ENCODE measurements at regions not wholly inside any gene's neighbourhood (a gene's known extent, or its start where the extent isn't known, plus 50 kb on each side); places are given as distances from the start of the nearest gene placed in this dataset.

GRCh38 chr6:159116343-159116742, 52.9 kb upstream of the FNDC1 start (continued):
- no peak for TF ChIP-seq E2F6 (IDR thresholded peaks at IDR 0.05; ENCODE audit: borderline replicate concordance in 1 of 2, extremely low read depth in 1 of 2, insufficient read depth in 1 of 2, insufficient read length in 1 of 2, low read depth in 1 of 2, low read length in 1 of 2, poor library complexity in 1 of 2, severe bottlenecking in 1 of 2)
- TF ChIP-seq HDAC3 (IDR thresholded peaks at IDR 0.05; ENCODE audit: borderline replicate concordance, partially characterized antibody) = no peak
- TF ChIP-seq PPARD (CRISPR knock-in tag; IDR thresholded peaks at IDR 0.05) = no peak
- no peak for TF ChIP-seq EWSR1 (IDR thresholded peaks at IDR 0.05; ENCODE audit: borderline replicate concordance, low read depth, partially characterized antibody)
- no peak for TF ChIP-seq ZBTB9 (CRISPR knock-in tag; IDR thresholded peaks at IDR 0.05)
- no peak for TF ChIP-seq MCM2 (IDR thresholded peaks at IDR 0.05; ENCODE audit: low read depth)
- TF ChIP-seq TCF7L2 (IDR thresholded peaks at IDR 0.05; ENCODE audit: low read depth, low read length) = no peak

GRCh38 chr6:159114569-159114968, 54.6 kb upstream of the FNDC1 start:
- no peaks in the 10 kb centered on the region for H3K79me2 ChIP-seq (ENCODE audit: control insufficient read depth, insufficient read depth, low read length)
- no peak for DNase-seq (ENCODE audit: extremely low read depth in 1 of 4, low spot score in 3 of 4)
- H4K20me1 ChIP-seq (replicated peaks; ENCODE audit: control insufficient read depth, insufficient read depth, low read length) = no peaks in the 10 kb centered on the region; the same call in 1 of the 2 replicates
- peaks cover 34 to 47% of the 10 kb centered on the region in 2 experiments for H3K27me3 ChIP-seq (ENCODE audit: control insufficient read depth in 2 of 2, insufficient read depth in 2 of 2, low read length in 2 of 2)
- ChIA-PET POLR2A (no interaction called here), CTCF (ENCODE audit: low intra/inter-chr PET ratio) (no interaction called here)
- no peaks in the 10 kb centered on the region for H3K36me3 ChIP-seq (ENCODE audit: control insufficient read depth, insufficient read depth, low read length)
- intact Hi-C loops (cut with micrococcal nuclease) (no loop called here), in situ Hi-C loops (cut with MboI) (loop anchor here (25.0 kb wide), 1 partner anchor 427 kb away; no protein-coding TSS in a partner anchor)
- no peak for FAIRE-seq
- no peaks in the 10 kb centered on the region for H3K9me3 ChIP-seq (replicated peaks; ENCODE audit: control insufficient read depth, insufficient read depth, low read depth, low read length)
- no peak for ATAC-seq
- no peak overlapping the region for H3K27ac ChIP-seq (ENCODE audit: extremely low read depth, low read depth, low read length)
- no peak overlapping the region for H2AFZ ChIP-seq (ENCODE audit: low read depth, low read length)
- no peak overlapping the region for H3K4me2 ChIP-seq (ENCODE audit: insufficient read depth, low read length)
- no TSS peak for BruUV-seq (replicated peaks)
- TF ChIP-seq STAG1 (CRISPR knock-in tag; IDR thresholded peaks at IDR 0.05; ENCODE audit: borderline replicate concordance) = no peak
- TF ChIP-seq CEBPB (tag; IDR thresholded peaks at IDR 0.05) = peak; percentile 37; the same call in 1 of the 2 replicates
- TF ChIP-seq NBN (IDR thresholded peaks at IDR 0.05; ENCODE audit: low read depth) = no peak
- no peak overlapping the region for H3K4me3 ChIP-seq
- H3K9me1 ChIP-seq (ENCODE audit: control insufficient read depth, insufficient read depth, low read length) = no peaks in the 10 kb centered on the region
- 0% methylated on average over 3 of the region's 3 CpGs for WGBS (ENCODE audit: insufficient coverage, low coverage, missing lambda C conversion rate)
- no peaks in the 10 kb centered on the region for H3K4me1 ChIP-seq (replicated peaks in 1 of 2; ENCODE audit: control insufficient read depth in 2 of 2, insufficient read depth in 2 of 2, low read length in 2 of 2)
- no peak overlapping the region for H3K9ac ChIP-seq (ENCODE audit: insufficient read depth in 1 of 2, low read depth in 2 of 2, low read length in 2 of 2)
